LNCaP clone FGC (cell line): ENCODE measurements at regions not wholly inside any gene's neighbourhood (a gene's known extent, or its start where the extent isn't known, plus 50 kb on each side); places are given as distances from the start of the nearest gene placed in this dataset.

Source experiments
- DNase-seq: peaks from one replicate; pipeline ENCODE4 v3.0.0-alpha.2; 2011; ENCODE audit warnings: low read depth
- H3K4me3 ChIP-seq: 2 replicates; pipeline ENCODE4 v1.5.1; 2011; ENCODE audit warnings: mild to moderate bottlenecking, low read depth, low read length, control low read depth
- CTCF ChIP-seq: IDR thresholded peaks from 2 replicates; pipeline ENCODE4 v1.5.1; 2012; ENCODE audit warnings: mild to moderate bottlenecking; ENCODE audit not compliant: control insufficient read depth, insufficient read depth; ENCODE audit errors: extremely low read depth

GRCh38 chr7:131234719-131235488 lies 92.8 kb upstream of the MKLN1 start:
- DNase-seq, result no peak

GRCh38 chr7:131235489-131236317 lies 92.0 kb upstream of the MKLN1 start:
- no peak for TF ChIP-seq CTCF
- H3K4me3 ChIP-seq, result no peak overlapping the region
- no peak for DNase-seq

More at GRCh38 chr7:131234719-131235488, 92.8 kb upstream of the MKLN1 start:
- no peak overlapping the region for H3K4me3 ChIP-seq
- no peak for TF ChIP-seq CTCF

- H3K4me3 ChIP-seq, result no peak overlapping the region
- no peak for TF ChIP-seq CTCF
- no peak for DNase-seq
Observed at GRCh38 chr7:131236318-131236672, 91.4 kb upstream of the MKLN1 start.

GRCh38 chr7:131238347-131238931 lies 89.2 kb upstream of the MKLN1 start:
- TF ChIP-seq CTCF, result no peak
- no peak for DNase-seq
- H3K4me3 ChIP-seq, result no peak overlapping the region

- TF ChIP-seq CTCF, result no peak
- no peak for DNase-seq
- H3K4me3 ChIP-seq, result no peak overlapping the region
Observed at GRCh38 chr7:131241386-131241785, 86.3 kb upstream of the MKLN1 start.

- TF ChIP-seq CTCF, result no peak
- DNase-seq, result no peak
- H3K4me3 ChIP-seq, result no peak overlapping the region
Observed at GRCh38 chr7:131242123-131242650, 85.5 kb upstream of the MKLN1 start.
